NCI-H1048 (cell line): ENCODE measurements at regions not wholly inside any gene's neighbourhood (a gene's known extent, or its start where the extent isn't known, plus 50 kb on each side); places are given as distances from the start of the nearest gene placed in this dataset.
A peak's percentile ranks its signal among the peaks of the same experiment; 100 is the strongest.

ENCODE experiments used
- DNase-seq: peaks from one replicate; lab custom pipeline; 2025; lab: John Stamatoyannopoulos, UW

DNA sequence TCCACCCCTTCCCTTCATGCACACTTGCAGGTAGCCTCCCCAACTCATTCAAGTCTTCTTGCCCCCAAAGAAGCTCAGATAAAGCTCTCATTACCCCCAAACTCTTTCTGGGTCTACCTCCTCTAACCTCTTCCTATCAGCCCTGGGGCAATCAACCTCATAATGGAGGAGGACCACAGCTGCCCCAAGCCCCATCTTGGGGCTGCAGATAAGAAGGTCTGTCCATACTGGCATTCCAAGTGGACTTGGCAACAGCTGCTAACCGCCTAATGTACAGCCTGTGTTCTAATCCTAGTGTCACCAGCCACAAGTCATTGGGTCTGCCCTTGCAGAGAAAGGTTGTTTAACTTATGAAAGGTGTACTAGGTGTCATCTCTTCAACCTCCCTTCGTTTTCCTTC, 107.4 kb upstream of the ADGRF1 start:
- DNase-seq, result no peak

DNA sequence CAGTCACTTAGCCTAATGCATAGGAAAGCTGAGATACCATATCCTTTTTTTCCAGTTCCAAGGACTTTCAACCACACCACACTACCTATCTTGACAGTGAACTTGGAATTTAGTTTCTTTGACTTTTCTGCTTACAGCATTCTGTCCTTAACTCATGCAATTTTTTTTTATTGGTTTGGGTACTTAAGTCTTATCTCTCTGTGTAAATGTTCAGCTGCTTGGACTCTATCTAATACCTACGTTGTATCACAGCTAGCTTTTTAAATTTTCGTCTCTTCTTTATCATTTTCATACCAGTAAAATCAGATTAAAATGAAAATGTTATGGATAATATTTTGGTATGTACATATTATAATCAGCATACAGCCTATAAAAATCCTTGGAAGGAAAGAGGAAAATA, 106.9 kb upstream of the ADGRF1 start:
- no peak for DNase-seq

DNA sequence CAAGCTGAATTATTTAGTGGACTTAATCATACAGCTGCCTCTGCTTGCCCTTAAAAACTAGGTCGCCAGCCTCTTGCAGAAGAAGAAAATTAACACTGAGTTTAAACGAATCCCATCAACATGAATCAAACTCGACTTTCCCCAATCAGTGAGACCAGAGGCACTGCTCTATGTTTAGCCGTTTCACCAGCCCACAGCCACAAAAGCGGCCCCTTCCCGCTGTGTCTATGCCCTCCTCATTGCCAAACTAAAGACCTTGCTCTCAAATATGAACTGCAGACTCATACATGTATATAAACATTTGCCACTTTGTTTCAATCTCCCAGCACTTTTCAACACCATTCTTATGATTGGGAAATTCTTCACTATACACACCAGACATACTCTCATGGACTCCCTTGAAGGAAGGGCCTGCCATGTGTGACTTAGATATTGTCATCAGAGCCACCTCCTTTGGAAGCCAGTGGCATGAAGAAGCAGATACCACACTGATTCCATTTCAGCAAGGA, 105.8 kb upstream of the ADGRF1 start:
- no peak for DNase-seq

DNA sequence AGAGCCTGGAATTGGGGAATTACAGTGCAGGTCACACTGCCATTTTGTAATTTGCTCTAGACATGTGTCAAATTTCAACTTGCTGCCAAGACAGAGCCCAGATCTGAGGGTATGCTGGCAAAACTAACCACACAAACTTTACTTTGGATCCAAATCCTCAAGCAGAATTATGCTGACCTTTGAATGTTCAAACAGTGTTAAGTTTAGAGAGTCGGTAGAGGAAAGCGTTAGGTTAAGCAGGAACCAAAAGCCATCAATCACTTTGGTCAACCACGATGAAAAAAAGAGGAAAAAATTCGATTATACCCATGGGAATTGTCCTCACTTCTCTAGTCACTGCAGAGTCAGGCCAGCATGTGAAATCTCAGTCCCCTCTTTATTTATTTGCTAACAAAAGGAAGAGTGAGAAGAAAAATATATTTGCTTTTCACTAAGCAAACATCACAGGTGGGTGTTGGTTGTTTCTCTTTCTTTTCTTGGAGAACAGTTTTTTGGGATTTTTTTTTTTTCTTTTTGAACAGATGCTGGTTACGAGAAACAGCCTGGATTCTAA, 105.1 kb upstream of the ADGRF1 start:
- DNase-seq, result no peak

DNA sequence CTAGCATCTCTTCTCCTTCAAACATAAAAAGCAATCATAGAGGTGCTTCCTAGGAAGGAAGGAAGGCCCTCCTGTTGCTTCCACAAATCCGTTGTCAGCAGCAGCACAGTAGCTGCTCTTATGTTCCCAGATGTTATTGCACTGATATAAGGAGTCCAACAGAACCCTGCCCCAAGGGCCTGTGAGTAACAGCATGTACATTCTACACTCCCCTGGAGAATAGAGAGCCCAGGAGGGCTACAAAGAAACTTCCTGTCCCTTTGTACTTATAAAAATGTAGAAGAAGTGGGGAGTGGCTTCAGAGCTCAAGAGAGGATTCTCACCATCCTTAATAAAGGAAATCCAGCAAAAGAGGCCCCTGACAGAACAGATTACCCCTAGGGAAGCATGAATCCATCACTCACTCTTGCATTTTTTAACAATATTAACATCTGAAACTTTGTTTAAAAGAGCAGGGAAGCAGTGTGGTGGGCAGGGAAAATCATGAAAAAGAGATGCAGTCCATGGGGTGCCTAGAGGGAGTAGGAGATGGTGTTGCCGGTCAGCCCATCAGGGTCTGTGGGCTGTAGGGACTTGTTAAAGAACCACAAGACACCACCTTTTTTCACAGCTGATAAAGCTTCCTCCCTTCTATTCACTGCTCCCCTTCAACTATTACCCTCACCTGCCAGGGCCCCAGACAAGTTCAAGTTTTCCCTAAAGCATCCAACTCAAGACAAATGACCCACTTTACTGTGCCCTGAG, 104.5 kb upstream of the ADGRF1 start:
- DNase-seq, result no peak

DNA sequence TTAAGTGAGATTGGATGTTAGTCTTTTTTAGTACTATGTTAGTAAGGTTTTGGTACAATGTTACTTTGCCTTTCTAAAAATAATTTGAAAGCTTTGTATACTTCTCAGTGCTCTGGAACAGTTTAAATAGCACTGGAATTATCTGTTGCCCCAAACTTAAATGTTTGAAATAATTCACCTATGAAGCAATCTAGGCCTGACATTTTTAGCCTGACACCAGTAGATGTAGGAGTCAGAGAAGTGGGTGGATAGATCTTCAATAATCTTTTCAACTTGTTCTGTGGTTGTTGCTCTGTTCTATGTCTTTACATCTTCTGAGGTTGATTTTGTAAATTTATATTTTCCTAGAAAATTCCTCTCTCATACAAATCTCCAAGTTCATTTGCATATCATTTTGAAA, 103.1 kb upstream of the ADGRF1 start:
- no peak for DNase-seq

DNA sequence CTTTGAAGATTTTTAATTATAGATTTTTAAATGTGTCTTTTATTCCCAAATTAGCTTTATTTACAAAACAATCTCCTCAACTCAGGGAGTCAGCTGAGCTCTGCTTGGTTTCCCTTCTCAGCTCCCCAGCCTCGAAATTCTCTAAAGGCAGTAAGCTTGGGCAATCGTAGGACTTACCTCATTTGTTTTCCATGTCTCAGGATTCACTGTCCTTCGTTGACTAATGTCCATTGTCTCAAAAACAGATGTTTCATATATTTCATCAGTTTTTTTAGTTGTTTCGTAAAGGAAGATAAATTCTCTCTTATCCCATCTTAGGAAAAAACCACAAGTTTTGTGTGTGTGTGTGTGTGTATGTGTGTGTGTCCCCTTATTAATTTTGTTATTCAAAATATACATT, 102.2 kb upstream of the ADGRF1 start:
- no peak for DNase-seq

DNA sequence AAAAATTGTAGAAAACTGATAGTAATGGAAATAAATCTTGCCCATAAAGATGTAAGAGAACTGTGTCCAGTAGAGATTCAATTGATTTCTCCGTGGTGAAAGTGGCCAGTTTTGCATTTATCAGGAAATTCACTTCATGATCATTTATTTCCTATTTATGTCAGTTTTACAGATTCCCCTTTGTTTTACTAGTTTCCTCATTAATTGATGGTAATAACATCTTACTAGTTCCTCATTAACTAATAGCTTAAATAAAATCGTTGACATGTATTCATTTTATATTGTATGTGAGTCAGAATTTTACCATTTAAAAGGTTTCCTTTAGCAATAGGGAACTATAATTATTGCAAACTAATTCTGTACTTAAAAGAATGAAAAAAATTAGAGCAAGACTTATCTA, 99.8 kb upstream of the ADGRF1 start:
- DNase-seq, result no peak

DNA sequence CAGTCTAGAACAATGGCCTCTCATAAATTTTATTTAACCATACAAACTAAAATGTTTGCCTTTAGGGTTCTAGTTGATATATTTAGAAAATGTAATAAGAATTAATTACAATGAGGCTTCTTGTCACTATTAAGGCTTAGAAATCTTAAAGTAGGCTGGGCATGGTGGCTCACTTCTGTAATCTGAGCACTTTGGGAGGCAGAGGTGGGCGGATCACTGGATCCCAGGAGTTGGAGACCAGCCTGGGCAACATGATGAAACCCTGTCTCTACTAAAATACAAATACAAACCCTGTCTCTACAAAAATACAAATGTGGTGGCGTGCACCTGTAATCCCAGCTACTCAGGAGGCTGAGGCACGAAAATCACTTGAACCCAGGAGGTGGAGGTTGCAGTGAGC, 99.0 kb upstream of the ADGRF1 start:
- no peak for DNase-seq

DNA sequence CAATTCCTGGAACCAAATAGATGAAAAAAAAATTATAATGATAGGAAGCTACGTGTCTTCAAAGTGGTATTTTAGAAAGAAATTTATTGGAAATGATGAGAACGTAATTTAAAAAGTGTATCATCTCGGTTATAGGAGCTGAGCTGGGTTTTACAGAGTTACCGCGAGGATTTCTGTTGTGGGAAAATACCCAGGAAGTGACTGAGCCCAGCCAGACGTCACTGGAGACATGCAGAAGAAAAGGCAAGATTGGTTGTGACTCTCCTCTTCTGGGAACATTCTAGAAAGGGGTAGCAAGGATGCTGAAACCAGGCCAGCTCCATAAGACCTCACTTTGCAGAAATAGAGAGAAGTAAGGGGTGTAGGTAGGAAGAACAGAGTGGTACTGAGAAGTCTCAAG, 95.9 kb upstream of the ADGRF1 start:
- DNase-seq, result no peak

DNA sequence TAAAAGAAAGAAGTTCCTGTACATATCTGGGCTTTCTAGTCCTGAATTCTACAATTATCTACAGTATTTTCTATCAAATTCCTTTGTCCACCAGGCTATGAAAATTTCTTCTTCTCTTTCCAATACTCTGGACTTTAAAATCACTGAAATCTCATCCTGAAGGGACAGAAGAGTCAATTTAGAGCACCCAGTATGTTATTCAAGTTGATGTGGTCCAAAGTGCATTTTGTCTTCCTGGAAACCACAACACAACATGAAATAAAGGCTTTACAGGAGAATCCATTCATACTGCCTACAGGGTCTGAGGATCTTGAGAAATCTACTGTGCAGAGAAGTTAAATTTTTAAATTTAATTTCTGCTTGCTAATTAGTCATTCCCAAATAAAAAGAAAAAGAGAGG, 94.9 kb upstream of the ADGRF1 start:
- no peak for DNase-seq

DNA sequence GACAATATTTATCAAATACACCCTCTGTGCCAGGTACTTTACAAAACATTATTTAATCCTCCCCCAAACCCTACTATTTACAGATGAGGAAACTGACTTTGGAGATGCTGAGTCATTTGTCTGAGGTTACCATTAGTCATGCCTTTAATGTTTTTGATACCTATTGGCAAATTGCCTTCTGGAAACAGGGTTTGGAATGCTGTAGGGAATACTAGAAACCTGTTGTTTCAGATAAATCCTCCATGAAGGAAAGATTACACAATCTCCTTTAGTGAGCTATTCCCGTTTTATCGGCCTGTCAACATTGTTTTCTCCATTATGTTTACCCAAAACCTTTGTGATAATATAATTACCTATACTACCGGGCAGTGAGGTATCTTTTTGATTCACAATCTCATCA, 93.6 kb upstream of the ADGRF1 start:
- peak; percentile 12 for DNase-seq

DNA sequence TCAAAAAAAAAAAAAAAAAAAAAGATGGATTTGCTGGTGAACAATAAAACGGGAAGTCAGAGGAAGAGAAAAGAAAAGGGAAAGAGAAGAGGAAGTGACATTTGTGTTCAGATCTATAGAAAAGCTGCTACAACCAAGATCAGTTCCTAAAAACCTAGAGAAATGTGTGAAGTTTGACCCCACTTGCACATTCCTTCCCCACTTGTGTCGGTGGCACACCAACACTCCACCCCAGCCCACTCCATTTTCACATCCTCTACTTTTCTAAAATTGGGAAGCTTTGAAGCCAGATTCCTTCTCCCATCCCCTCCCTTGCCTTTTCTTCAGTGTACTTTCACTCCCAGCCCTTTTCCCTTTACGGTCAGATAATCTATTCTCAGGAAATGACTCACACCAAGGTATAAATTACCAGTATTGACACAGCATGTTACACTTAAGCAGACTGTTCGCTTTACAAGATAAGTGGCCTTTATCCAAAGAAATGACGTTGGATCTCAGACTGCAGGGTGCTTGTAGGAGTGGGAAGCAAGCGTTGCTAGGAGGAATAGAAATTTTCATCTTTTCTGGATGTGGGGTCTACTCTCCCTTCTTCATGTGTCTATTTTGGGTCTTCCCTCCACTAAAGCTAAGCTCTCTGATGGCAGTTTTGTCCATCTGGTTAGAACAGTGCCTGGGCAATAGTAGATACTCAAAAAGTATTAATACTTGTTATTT, 92.5 kb upstream of the ADGRF1 start:
- DNase-seq, result no peak

DNA sequence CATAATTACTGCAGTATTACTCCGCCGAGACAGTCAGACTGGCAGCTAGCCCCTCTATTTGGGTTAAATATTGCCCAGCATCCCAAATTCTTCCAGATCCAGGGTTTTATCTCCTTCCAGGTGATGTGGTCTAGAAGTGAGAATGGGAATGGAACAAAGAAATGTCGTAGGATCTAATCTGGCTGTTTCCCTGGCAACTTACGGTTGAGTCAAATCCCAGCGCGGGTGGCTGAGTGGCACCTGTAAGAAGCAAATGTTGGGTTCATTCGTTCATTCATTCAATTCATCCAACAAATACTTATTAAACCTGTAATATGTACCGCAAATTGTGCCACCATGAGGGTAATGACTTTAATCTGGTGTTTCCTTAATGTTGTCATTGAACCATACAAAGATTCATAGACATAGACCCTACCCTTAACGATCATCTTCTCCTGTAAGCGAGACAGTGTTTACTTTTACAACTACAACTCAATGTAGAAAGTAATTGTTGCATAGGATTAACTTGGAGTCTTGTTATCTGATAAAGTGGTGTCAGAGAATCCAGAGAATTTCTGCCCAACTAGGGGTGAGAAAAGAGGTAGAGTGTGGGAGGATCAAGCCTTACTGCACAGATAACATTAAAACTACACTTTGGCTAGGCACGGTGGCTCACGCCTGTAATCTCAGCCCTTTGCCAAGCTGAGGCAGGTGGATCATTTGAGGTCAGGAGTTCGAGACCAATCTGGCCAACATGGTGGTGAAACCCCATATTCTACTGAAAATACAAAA, 91.3 kb upstream of the ADGRF1 start:
- no peak for DNase-seq

DNA sequence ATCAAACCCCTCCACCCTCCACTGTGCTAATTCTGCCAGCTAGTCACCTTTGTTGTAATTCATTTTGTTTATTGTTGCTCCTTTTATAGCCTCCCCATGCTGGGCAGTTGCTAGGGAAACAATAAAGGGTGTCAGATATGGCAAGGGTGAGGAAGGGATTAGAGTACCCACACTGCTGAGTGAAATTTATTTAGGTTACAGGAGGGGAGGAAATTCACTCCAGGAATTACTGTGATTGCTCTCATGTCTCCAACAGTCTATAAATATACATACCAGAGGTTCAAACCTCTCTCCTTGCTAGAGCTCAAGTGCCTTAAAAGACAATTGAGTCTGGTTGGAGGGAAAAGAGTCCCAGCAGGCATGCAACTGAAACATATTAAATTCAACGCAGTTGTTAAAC, 90.6 kb upstream of the ADGRF1 start:
- DNase-seq, result no peak

DNA sequence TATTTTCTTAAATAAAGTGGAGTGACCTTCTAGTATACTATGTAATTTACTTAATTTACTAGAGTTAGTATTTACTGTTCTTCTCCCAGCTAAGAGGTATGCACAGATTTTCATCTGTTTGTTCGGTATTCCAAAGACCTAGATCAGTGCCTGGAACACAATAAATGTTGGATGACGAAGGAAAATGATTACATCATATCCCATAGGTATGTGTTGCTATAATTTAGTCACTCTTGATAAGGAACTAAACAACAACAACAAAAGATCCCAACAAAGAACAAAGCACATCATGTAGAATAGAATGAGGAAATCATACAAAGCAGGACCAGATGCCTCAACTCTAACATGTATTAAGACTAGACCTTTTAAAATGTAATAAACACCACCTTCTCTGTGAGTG, 89.6 kb upstream of the ADGRF1 start:
- no peak for DNase-seq

DNA sequence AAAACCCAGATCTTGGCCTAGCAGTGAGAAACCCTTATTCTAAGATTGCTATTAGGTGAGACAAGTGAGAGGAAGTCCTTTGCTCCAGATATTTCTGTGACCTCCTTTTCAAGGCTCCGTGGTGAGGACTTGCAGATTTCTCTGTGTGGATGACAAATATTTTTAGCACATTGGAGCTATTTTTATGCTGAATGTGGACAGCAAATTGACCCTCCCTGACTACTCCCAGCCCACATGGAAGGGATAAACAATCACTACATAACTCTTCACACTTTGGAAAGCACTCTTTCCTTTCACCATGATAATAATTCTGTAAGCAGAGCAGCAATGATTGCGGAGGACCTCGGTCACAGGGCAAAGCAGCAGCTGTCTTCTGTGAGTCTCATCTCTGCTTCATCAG, 88.0 kb upstream of the ADGRF1 start:
- no peak for DNase-seq

DNA sequence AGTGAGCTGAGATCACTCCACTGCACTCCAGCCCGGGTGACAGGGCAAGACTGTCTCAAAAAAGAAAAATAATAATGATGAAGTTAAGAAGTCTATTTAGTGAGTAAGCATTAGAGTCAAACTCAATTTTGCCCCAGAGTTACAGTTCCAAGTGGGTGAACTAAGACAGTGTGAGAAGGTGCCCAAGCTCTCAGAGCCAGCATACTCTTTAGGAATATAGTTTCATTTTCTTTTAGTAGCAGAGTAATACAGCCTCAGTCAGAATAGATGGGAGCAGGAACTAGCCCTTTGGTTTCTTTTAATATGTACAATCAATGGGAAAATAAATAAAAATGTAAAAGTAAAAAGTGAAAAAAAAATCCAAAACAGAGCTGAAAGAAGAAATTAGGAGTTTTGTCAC, 87.0 kb upstream of the ADGRF1 start:
- no peak for DNase-seq

DNA sequence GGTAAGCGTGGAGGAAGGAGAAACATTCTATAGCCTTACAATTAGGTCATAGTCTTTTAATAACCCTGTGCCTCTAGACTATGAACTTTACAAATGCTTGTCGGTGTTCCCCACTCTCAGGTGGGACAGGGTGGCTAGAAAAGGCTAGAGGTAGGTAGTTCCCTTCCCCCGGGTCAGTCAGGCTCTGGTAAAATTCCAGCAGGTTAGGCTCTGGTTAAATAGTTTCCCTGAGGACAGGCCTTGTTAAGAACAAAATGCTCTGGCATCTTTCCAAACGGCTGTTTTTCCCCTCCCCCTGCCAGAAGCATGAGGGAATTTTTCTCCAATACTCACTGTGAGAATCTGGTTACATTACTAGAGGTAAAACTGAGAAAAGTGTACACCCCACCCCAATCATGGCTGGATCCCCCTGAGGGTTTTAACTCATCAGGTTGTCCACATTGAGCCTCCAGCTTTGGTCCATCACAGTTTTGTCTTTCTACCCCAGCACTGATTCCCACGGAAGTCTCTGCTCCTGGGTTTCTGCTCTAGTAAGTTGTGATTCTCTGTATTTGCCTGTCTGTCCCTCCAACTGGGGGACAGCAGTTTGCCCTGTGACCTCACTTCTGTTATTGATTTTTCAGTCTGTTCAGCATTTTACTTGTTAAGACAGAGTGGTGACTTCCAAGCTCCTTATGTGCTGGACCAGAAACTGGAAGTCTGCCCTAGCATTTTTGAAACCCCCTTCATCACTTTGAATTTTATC, 84.7 kb upstream of the ADGRF1 start:
- DNase-seq, result no peak

DNA sequence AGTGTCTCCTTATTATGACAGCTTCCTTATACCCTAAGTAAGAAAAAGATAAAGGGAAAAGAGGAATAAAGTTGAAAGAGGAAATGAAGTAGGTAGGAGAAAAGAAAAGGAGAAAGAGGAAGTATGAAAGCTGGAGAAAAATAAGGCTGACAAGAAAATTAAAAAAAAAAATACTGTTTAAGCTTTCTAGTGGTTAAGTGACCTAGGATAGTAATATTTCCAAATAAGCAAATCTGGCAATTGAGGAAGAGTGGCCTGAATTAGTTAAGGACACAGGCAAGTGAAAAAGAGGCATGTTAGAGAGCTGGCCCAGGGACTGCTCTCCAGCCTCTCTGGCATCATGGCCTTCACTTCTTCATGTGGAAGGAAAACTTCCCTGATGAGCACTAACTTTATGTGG, 76.5 kb upstream of the ADGRF1 start:
- no peak for DNase-seq

DNA sequence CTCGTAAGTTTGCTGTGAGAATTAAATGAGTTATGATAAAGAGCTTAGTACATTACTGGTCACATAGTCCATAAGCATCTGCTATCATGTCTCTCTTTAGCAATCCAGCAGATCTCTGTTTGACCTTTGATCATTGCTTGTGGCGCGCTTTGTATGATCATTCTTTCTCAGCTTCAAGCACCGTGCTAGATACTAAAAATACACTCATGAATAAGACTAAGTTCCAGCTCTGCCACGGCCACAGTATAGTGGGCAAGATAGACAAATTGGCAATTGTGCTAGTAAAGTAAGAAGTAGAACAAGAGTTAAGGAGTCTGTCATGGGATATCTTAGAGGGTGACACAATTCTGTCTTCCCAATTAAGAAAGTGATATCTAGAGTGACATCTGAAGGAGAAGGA, 75.2 kb upstream of the ADGRF1 start:
- no peak for DNase-seq

DNA sequence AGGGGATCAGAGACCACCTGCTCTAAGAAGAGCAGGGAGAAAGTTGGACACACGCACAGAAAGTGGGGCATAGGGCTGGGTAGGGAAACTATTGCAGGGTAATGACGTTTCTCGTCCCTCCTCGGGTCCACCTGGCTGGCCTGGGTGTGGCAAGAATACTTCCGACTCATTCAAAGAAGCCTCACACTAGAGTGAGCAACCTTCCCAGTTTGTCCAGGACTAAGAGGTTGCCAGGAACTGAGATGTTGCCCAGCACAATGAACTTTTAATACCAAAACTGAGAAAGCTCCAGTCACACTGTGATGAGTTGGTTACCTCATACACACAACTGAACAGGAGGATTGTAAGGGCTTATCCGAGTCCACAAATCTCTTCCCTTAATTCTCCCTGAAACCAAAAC, 74.5 kb upstream of the ADGRF1 start:
- no peak for DNase-seq
